ENCODE measurements at regions not wholly inside any gene's neighbourhood (a gene's known extent, or its start where the extent isn't known, plus 50 kb on each side); places are given as distances from the start of the nearest gene placed in this dataset.

- TF ChIP-seq POLR2AphosphoS5 (IDR thresholded peaks at IDR 0.05; ENCODE audit: low read depth, low read length) (no peak), TAF1 (IDR thresholded peaks at IDR 0.05; ENCODE audit: low read depth, low read length) (no peak)
Observed at GRCh38 chr15:95912280-95912625, 418.2 kb upstream of the NR2F2 start.

Measured in GM12891 (cell line).